HEK293T (cell line): ENCODE measurements at regions not wholly inside any gene's neighbourhood (a gene's known extent, or its start where the extent isn't known, plus 50 kb on each side); places are given as distances from the start of the nearest gene placed in this dataset.

Experiments
- HDGF ChIP-seq: fragments of 450-650 bp; IDR thresholded peaks from 2 replicates; pipeline ENCODE4 v1.6.1; 2017; ENCODE audit warnings: antibody characterized with exemption, borderline replicate concordance
- NFRKB ChIP-seq: fragments of 450-650 bp; IDR thresholded peaks from 2 replicates; pipeline ENCODE4 v1.6.1; 2016; ENCODE audit warnings: mild to moderate bottlenecking, moderate library complexity

GRCh38 chr22:22180738-22181285 is 63.8 kb upstream of the VPREB1 start:
- TF ChIP-seq HDGF: no peak
- TF ChIP-seq NFRKB: no peak
